Osteocyte (in vitro differentiated cells): ENCODE measurements at regions not wholly inside any gene's neighbourhood (a gene's known extent, or its start where the extent isn't known, plus 50 kb on each side); places are given as distances from the start of the nearest gene placed in this dataset.
A peak's percentile ranks its signal among the peaks of the same experiment; 100 is the strongest.

Source experiments
- DNase-seq: peaks from one replicate; pipeline ENCODE4 v3.0.0; 2021; ENCODE audit warnings: mixed read lengths; ENCODE audit not compliant: unreplicated experiment; ENCODE audit errors: extremely low spot score
- H3K27ac Mint-ChIP-seq: one replicate; pipeline ENCODE4 v1.8.0; 2021; ENCODE audit warnings: mild to moderate bottlenecking, mixed read lengths; ENCODE audit not compliant: unreplicated experiment
- H3K27me3 Mint-ChIP-seq: one replicate; pipeline ENCODE4 v1.8.0; 2021; ENCODE audit warnings: mixed read lengths; ENCODE audit not compliant: unreplicated experiment
- H3K36me3 Mint-ChIP-seq: one replicate; pipeline ENCODE4 v1.8.0; 2021; ENCODE audit warnings: mixed read lengths; ENCODE audit not compliant: unreplicated experiment
- H3K4me1 Mint-ChIP-seq: one replicate; pipeline ENCODE4 v1.8.0; 2021; ENCODE audit warnings: mixed read lengths; ENCODE audit not compliant: unreplicated experiment
- H3K4me3 Mint-ChIP-seq: one replicate; pipeline ENCODE4 v1.8.0; 2021; ENCODE audit warnings: mild to moderate bottlenecking, moderate library complexity, mixed read lengths; ENCODE audit not compliant: unreplicated experiment
- H3K9me3 Mint-ChIP-seq: one replicate; pipeline ENCODE4 v1.8.0; 2021; ENCODE audit warnings: mixed read lengths; ENCODE audit not compliant: unreplicated experiment
- TF ChIP-seq, protein P1 (sequence below): fragments of 200-600 bp; sonication (generic); IDR thresholded peaks from 2 replicates; pipeline ENCODE4 v1.5.0; 2021; ENCODE audit warnings: antibody characterized with exemption, mild to moderate bottlenecking, moderate library complexity

DNA sequence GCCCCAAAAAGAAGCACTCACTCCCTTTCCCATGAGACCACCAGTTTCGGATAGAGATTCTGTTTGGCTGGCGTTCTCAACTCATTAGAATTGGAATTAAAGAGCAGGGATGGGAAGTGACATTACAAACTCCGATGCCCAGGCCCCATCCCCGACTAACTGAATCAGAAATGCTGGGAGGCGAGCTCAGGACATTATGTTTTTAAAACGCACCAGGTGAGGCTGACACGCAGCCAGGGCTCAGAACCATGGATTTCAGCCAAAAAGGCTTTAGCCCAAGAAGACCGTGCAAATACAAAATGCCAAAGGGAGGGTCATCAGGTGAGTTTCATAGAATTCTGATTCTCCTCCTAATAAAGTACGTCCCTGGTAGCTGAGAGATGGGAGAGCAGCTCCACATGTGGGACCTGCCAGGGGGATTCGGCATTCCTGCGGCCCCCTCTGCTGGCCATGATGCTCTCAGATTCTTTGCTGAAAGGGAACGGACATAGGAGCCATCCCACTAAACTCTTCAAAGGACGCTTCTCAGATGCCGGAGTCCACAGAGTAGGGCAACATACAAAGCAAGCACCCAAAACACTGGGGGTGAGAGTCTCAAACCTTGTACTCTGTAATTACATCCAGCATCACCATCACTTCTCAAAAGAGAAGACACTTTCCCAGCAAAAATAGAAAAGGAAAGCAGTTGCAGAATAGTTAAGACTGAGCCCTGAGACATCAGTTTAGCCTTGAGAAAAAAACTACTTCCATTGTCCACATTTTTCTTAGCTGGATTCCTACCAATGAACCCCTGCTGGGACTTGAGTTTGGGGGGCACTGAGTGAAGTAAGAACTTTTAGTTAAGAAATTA is 205.2 kb downstream of the BMP7 start:
- Mint-ChIP-seq H3K4me1 (peaks cover 55% of the 10 kb centered on the region), H3K27me3 (no peaks in the 10 kb centered on the region), H3K4me3 (no peak overlapping the region), H3K27ac (no peak overlapping the region), H3K9me3 (no peaks in the 10 kb centered on the region), H3K36me3 (no peaks in the 10 kb centered on the region)
- TF ChIP-seq, protein P1, sequence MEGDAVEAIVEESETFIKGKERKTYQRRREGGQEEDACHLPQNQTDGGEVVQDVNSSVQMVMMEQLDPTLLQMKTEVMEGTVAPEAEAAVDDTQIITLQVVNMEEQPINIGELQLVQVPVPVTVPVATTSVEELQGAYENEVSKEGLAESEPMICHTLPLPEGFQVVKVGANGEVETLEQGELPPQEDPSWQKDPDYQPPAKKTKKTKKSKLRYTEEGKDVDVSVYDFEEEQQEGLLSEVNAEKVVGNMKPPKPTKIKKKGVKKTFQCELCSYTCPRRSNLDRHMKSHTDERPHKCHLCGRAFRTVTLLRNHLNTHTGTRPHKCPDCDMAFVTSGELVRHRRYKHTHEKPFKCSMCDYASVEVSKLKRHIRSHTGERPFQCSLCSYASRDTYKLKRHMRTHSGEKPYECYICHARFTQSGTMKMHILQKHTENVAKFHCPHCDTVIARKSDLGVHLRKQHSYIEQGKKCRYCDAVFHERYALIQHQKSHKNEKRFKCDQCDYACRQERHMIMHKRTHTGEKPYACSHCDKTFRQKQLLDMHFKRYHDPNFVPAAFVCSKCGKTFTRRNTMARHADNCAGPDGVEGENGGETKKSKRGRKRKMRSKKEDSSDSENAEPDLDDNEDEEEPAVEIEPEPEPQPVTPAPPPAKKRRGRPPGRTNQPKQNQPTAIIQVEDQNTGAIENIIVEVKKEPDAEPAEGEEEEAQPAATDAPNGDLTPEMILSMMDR, result peak; percentile 89
- no peak for DNase-seq

DNA sequence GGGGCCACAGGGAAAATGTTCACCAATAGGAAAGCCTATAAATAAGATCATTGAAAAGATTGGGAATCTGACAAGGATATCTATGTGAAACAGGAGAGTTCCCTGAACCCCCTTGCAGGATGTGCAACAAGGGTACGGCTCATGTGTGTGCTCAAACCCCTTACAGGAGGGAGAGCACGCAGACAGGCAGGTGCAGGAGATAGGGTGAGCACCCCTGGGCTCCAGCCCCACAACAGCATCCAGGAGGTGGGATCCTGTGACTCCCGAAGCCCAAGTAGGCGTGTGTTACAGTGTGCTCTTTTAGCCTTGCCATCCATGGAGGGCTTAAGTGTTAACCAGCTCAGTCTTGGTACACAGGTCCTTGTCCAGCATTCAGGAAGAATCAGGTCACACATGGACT is 204.2 kb downstream of the BMP7 start:
- no peak overlapping the region for H3K4me3 Mint-ChIP-seq
- peaks cover 58% of the 10 kb centered on the region for H3K4me1 Mint-ChIP-seq
- DNase-seq, result no peak
- no peaks in the 10 kb centered on the region for H3K27me3 Mint-ChIP-seq
- H3K9me3 Mint-ChIP-seq, result no peaks in the 10 kb centered on the region
- no peaks in the 10 kb centered on the region for H3K36me3 Mint-ChIP-seq
- H3K27ac Mint-ChIP-seq, result no peak overlapping the region
- TF ChIP-seq, protein P1, result no peak

DNA sequence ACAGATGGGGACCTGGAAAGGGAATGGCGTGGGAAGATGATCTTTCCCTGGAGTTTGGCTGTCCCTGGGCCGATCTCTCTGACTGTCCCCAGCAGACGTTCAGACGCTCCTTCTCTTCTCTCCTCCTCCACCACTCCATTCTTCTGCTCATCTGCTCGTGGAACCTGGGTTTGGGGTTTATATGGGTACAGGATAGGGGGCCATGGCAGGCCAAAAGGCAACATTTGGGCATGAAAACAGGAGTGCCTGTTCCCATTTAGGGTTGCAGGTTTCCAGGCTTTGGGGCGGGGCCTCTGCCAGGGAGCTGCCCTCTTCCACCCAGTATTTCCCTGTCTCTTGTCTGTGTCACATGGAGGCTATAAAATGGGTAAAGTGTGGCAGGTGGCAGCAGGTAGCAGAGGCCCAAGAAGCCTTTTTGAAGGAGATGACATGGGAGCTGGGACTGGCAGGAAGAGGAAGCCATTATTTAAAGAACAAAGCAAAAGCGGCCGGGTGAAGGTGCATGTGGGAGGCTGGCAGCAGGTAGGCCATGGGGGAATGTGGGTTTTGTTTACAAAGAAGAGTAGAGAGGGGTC is 203.7 kb downstream of the BMP7 start:
- Mint-ChIP-seq H3K27me3 (no peaks in the 10 kb centered on the region), H3K9me3 (no peaks in the 10 kb centered on the region), H3K4me1 (peaks cover 55% of the 10 kb centered on the region), H3K4me3 (no peak overlapping the region), H3K27ac (no peak overlapping the region), H3K36me3 (no peaks in the 10 kb centered on the region)
- TF ChIP-seq, protein P1, result no peak
- DNase-seq, result no peak

DNA sequence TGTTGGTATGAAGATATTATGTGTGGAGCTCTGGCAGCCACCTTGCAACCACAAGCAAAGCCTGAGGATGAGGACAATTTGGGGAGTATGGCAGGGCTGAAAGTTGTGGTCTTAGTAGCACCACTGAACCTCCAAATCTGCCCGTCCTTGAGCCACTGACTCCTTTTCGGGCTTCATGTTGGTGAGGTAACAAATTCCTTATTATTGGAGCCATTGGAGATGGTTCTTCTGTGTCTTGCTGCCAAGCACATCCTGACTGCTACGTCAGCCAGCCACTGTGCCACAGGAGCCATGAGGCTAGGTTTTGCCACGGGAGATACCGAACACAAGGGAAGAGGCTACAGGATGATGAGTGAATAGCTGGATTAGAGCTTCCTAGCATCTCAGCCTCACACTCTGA is 201.6 kb downstream of the BMP7 start:
- peaks cover 45% of the 10 kb centered on the region for H3K4me1 Mint-ChIP-seq
- DNase-seq, result no peak
- no peaks in the 10 kb centered on the region for H3K27me3 Mint-ChIP-seq
- no peak overlapping the region for H3K4me3 Mint-ChIP-seq
- TF ChIP-seq, protein P1, result no peak
- no peaks in the 10 kb centered on the region for H3K36me3 Mint-ChIP-seq
- H3K9me3 Mint-ChIP-seq, result no peaks in the 10 kb centered on the region
- no peak overlapping the region for H3K27ac Mint-ChIP-seq

DNA sequence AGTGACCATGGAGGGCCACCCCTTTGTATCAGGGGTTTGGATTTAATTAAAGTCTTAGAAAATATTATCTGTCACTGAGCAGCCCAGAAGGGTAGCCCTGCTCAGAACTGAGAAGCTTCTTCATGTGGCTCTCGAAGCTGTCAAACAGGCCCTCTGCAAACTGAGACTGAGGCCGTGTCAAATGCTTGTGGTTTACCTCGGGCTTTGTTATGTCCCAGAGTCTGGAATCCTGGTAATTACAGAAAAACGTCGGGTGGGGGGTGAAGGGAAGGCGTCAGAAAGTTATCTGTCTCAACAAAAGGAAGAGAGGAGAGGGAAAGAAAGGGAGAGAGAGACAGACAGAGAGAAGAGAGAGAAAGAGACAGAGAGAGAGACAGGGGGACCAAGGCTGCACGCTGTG is 200.8 kb downstream of the BMP7 start:
- Mint-ChIP-seq H3K27me3 (no peaks in the 10 kb centered on the region), H3K36me3 (no peaks in the 10 kb centered on the region), H3K4me3 (no peak overlapping the region), H3K4me1 (peaks cover 38% of the 10 kb centered on the region), H3K9me3 (no peaks in the 10 kb centered on the region), H3K27ac (peak overlapping the region; percentile 86)
- TF ChIP-seq, protein P1, result no peak
- no peak for DNase-seq
